ENCODE measurements at regions not wholly inside any gene's neighbourhood (a gene's known extent, or its start where the extent isn't known, plus 50 kb on each side); places are given as distances from the start of the nearest gene placed in this dataset.
"Not testable (repeated sequence)": the region's sequence is repeated elsewhere in the genome, so short reads cannot be mapped to it uniquely, and the experiment has no call there.

- peak in 2 of 4 donors; percentile 18 to 25 for DNase-seq (ENCODE audit: low read depth in 4 of 4, low spot score in 3 of 4)
These were observed 59.8 kb upstream of the KCNK2 start for GRCh38 chr1:215022741-215023141.

- DNase-seq (ENCODE audit: low read depth in 4 of 4, low spot score in 3 of 4) = no peak
These were observed 59.2 kb upstream of the KCNK2 start for GRCh38 chr1:215023155-215023832.

- no peak for DNase-seq (ENCODE audit: low read depth in 4 of 4, low spot score in 3 of 4)
These were observed 53.6 kb upstream of the KCNK2 start for GRCh38 chr1:215028954-215029353.

GRCh38 chr1:215030581-215030980, 52.0 kb upstream of the KCNK2 start:
- not testable (repeated sequence) for DNase-seq (ENCODE audit: low read depth in 4 of 4, low spot score in 3 of 4)

GRCh38 chr1:215031392-215031791, 51.1 kb upstream of the KCNK2 start:
- DNase-seq (ENCODE audit: low read depth in 4 of 4, low spot score in 3 of 4) = no peak
